ENCODE measurements at regions not wholly inside any gene's neighbourhood (a gene's known extent, or its start where the extent isn't known, plus 50 kb on each side); places are given as distances from the start of the nearest gene placed in this dataset.

DNA sequence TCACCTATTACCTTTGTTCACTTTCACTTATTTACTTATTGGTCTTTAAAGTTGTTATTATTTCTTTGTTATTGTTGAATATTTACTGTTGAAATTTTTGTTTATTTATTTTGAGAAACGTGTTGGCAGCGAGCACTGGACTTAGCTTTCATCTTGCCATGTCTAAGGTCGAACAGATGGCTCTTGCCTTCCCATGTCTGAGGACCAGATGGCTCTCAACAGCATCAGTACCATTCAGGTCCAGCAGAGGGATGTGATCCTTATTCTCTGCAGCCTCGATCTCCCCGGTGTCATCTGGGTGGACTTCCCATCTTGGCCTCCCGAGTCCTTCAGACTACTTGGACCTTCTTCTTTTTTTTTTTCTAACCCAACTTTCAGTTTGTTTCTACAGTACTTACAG, 1437.6 kb downstream of the UQCRFS1 start:
- no peak for DNase-seq

- no peak for DNase-seq
These were observed 1438.1 kb downstream of the UQCRFS1 start for GRCh38 chr19:27774827-27775226.

DNA sequence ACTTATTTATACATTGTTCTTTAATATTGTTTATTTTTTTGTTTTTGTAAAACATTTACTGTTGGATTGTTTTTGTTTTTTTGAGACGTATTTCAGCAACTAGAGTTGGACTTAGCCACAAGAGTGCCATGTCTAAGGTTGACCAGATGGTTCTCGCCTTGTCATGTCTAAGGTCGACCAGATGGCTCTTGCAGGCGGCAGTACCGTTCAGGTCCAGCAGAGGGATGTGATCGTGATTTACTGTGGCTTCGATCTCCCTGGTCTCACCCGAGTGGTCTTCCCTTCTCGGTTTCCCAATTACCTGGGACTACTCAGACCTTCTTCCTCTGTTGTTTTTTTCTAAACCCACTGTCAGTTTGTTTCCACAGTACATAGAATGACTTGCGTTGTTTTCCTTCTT, 1438.6 kb downstream of the UQCRFS1 start:
- DNase-seq: no peak

DNA sequence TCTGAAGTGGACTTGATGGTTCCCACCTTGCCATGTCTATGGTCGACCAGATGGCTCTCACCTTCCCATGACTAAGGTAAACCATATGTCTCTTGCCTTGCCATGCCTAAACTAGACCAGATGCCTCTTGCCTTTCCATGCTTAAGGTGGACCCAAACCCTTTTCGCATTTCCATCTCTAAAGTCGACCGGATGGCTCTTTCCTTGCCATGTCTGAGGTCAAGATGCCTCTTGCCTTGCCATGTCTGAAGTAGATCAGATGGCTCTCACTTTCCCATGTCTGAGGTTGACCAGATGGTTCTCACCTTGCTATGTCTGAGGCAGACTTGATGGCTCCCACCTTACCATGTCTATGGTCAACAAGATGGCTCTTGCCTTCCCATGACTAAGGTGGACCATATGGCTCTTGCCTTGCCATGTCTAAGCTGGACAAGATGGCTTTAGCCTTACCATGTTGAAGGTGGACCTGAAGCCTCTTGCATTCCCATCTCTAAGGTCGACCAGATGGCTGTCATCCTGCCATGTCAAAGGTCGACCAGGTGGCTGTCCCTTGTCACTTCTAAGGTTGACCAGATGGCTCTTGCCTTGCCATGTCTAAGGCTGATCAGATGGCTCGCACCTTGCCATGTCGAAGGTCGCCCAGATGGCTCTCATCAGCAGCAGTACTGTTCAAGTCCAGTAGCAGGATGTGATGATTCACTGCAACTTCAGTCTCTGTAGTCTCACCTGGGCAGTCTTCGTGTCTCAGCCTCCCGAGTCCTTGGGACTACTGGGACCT, 1439.4 kb downstream of the UQCRFS1 start:
- DNase-seq: no peak

DNA sequence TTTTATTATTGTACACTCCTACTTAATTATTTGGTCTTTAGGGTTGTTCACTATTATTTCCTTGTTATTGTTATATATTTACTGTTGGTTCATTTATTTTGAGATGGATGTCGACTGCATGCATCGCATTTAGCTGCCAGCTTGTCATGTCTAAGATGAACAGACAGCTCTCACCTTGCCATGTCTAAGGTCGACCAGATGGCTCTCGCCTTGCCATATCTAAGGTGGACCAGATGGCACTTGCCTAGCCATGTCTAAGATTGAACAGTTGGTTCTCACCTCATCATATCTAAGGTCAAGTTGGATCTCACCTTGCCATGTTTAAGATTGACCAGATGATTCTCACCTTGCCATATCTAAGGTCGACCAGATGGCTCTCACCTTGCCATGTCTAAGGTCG, 1440.9 kb downstream of the UQCRFS1 start:
- DNase-seq: no peak

DNA sequence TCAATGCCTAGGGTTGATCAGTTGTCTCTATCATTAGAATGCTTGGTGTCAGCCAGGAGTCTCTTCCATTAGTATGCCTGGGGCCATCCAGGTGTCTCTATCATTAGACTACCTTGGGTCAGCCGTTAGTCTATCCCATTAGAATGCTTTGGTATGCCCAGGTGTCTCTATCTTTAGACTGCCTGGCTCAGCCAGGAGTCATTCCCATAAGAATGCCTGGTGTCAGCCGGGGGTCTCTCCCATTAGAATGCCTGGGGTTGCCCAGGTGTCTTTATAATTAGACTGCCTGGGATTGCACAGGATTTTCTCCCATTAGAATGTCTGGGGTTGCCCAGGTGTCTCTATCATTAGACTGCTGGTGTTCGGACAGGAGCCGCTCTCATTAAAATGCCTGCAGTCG, 1442.9 kb downstream of the UQCRFS1 start:
- no peak for DNase-seq

DNA sequence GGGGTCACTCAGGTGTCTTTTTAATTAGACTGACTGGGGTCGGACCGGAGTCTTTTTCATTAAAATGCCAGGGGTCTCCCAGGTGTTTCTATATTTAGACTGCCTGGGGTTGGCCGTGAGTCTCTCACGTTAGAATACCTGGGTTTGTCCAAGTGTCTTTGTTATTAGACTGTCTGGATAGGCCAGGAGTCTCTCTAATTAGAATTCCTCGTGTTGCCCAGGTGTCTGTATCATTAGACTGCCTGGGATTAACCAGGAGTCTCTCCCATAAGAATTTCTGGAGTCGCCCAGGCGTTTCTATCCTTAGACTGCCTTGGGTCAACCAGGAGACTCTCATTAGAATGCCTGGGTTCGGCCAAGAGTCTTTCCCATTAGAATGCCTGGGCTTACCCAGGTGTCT, 1445.7 kb downstream of the UQCRFS1 start:
- DNase-seq: no peak

GRCh38 chr19:27765912-27766725, 1446.8 kb downstream of the UQCRFS1 start:
- DNase-seq: no peak

DNA sequence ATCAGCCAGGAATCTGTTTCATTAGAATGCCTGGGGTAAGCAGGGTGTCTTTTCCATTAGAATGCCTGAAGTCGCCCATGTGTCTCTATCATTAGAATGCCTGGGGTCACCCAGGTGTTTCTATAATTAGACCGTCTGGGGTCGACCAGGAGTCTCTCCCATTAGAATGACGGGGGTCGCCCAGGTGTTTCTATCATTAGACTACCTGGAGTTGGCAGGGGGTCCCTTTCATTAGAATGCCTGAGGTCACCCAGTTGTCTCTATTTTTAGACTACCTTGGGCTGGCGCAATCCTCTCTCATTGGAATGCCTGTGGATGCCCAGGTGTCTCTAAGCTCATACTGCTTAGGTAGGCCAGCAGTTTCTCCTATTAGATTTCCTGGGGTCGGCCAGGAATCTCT, 1447.6 kb downstream of the UQCRFS1 start:
- no peak for DNase-seq

DNA sequence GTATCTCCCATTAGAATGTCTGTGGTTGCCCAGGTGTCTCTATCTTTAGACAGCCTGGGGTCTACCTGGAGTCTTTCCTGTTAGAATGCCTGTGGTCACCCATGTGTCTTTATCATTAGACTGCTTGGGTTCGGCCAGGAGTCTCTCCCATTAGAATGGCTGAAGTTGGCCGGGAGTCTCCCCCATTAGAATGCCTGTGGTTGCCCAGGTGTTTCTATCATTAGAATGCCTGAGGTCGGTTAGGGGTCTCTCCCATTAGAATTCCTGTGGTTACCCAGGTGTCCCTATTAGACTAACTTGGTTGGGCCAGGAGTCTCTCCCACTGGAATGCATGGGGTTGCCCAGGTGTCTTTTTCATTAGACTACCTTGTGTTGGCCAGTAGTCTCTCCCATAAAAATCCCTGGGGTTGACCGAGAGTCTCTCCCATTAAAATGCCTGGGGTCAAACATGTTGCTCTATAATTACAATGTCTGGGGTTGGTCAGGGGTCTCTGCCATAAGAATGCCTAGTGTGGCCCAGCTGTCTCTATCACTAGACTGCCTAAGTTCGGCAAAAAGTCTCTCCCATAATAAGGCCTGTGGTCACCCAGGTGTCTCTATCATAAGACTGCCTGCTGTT, 1448.7 kb downstream of the UQCRFS1 start:
- DNase-seq: no peak

DNA sequence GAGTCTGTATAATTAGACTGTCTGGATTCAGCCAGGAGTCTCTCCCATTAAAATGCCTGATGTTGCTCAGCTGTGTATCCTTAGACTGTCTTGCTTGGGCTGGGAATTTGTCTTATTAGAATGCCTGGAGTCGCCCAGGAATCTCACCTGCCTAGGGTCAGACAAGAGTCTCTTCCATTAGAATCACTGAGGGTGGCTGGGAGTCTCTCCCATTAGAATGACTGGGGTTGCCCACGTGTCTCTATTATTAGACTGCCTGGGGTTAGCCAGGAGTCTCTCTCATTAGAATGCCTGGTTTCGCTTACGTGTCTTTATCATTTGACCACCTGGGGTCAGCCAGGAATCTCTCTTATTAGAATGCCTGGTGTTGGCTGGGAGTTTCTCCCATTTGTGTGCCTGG, 1450.0 kb downstream of the UQCRFS1 start:
- DNase-seq: no peak

DNA sequence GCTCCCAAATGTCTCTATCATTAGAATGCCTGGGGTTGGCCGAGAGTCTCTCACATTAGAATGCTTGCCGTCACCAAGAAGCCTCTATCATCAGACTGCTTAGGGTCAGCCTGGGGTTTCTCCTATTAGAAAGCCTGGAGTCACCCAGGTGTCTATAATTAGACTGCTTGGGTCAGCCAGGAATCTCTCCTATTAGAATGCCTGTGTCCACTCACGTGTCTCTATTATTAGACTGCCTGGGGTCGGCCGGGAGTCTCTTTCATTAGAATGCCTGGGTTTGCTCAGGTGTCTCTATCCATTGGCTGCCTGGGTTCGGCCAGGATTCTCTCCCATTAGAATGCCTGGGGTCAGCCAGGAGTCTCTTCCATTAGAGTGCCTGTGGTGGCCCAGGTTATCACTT, 1453.1 kb downstream of the UQCRFS1 start:
- DNase-seq: no peak

DNA sequence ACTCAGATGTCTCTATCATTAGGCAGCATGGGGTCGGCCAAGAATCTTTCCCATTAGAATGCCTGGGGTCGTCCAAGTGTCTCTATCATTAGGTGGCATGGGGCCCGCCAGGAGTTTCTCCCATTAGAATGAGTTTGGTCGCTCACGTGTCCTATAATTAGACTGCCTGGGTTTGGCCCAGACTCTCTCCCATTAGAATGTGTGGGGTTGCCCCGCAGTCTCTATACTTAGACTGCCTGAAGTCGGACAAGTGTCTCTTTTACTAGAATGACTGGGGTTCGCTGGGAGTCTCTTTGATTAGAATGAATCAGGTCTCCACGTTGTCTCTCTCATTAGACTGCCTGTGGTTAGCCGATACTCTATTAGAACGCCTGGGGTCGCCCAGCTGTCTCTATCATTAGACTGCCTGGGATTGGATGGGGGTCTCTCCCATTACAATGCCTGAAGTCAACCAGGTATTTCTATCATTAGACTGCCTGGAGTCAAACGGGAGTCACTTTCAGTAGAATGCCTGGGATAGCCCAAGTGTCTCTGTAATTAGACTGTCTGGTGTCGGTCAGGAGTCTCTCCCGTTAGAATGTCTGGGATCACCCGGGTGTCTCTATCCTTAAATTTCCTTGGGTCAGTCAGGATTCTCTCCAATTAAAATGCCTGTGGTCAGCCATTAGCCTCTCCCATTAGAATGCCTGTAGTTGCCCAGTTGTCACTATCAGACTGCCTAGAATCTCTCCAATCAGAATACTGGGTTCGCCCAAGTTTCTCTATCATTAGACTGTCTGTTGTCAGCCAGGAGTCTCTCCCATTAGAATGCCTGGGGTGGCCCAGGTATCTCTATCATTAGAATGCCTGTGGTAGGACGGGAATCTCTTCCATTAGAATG, 1454.1 kb downstream of the UQCRFS1 start:
- DNase-seq: no peak

DNA sequence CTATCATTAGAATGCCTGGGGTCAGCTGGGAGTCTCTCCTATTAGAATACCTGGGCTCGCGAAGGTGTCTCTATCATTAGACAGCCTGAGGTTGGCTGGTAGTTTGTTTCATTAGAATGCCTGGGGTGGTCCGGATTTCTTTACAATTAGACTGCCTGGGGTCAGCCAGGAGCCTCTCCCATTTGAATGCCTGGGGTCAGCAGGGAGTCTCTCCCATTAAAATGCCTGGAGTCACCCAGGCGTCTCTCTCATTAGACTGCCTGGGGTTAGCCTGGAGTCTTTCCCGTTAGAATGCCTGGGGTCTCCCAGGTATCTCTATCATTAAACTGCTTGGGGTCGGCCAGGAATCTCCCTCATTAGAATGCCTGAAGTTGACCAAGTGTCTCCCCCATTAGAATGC, 1458.3 kb downstream of the UQCRFS1 start:
- DNase-seq: no peak

GRCh38 chr19:27753622-27754021, 1459.3 kb downstream of the UQCRFS1 start:
- no peak for DNase-seq

- no peak for DNase-seq
These were observed 1460.3 kb downstream of the UQCRFS1 start for GRCh38 chr19:27752530-27753184.

- DNase-seq: no peak
These were observed 1461.9 kb downstream of the UQCRFS1 start for GRCh38 chr19:27751044-27751391.

DNA sequence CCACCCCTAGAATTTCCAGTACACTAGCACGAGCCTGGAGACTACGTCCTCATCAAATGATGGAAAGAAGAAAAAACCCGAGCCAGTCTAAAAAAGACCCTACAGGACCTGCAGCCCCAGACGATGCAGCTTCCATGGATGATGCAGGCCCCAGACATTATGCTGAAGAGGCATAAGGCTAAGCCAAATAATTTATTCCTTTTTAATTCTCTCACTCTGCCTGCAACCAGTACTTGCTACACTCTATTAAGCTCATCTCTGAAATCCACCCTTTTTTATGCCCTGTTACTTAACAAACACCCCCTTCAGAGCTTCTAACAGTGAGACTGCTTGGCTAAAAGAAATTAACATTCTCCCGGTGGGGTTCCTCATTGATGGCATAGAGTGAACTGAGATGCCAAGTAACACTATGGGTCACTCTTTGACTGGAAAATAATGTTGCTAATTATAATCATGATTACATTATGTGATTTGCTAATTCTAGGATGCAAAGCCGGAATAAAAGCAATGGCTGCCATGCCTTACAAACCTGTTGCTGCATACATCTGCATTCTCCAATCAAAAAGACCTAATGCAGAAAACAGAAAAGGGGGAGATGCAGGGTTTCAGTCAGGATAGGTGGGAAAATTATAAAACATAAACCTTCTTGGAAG, 1462.4 kb downstream of the UQCRFS1 start:
- no peak for DNase-seq

DNA sequence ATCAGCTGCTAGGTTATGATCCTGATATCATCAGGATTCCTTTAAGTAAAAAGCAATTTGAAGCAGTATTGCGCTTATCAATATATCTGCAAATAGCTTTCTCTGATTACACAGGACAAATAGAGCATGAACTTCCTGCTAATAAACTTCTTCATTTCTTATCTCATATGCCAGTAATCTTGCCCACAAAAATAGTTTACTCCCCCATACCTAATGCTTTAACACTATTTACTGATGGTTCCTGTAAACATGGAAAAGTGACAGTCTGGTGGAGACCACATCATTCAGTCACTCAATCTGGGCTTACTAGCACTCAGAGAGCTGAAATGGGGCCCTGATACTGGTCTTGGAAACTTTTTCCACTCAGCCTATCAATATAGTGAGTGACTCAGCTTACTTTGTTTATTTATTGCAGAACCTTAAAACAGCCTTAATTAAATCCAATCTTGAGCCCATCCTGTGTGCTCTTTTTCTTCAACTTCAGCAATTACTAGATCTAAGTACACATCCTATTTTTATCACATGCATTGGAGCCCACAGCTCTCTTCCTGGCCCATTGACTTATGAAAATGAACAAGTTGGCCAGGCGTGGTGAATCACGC, 1464.3 kb downstream of the UQCRFS1 start:
- no peak for DNase-seq

- DNase-seq: no peak
These were observed 1466.1 kb downstream of the UQCRFS1 start for GRCh38 chr19:27746691-27747380.
